CD14-positive monocyte (primary cell): ENCODE measurements at regions not wholly inside any gene's neighbourhood (a gene's known extent, or its start where the extent isn't known, plus 50 kb on each side); places are given as distances from the start of the nearest gene placed in this dataset.

ENCODE experiments used
- DNase-seq, 3 donors: peaks; one replicate each; pipeline ENCODE4 v3.0.0-alpha.2; 2011 to 2022
- H2AFZ ChIP-seq: 2 replicates; pipeline ENCODE4 v1.6.0; 2012; ENCODE audit warnings: mild to moderate bottlenecking, low read depth, low read length, inconsistent platforms; ENCODE audit not compliant: insufficient read depth, poor library complexity, severe bottlenecking
- H3K27ac ChIP-seq, 2 donors: 1 replicate in 1 of 2; 2 replicates in 1 of 2; pipeline ENCODE4 v1.5.1; 2012 to 2013; ENCODE audit warnings: low read length in 2 of 2, control low read depth in 1 of 2, inconsistent platforms in 1 of 2, low read depth in 1 of 2, mild to moderate bottlenecking in 1 of 2
- H3K27me3 ChIP-seq, 2 donors: one replicate each; pipeline versions ENCODE4 v1.6.0 to v1.6.1; 2011 to 2013; ENCODE audit warnings: low read length in 2 of 2; ENCODE audit not compliant: control insufficient read depth in 2 of 2, insufficient read depth in 2 of 2
- H3K36me3 ChIP-seq, 2 donors: replicated peaks in 1 of 2; 1 replicate in 1 of 2; 2 replicates in 1 of 2; pipeline versions ENCODE4 v1.5.1 to v1.6.1; 2012 to 2013; ENCODE audit warnings: low read length in 2 of 2, control low read depth in 1 of 2, inconsistent platforms in 1 of 2, mild to moderate bottlenecking in 1 of 2; ENCODE audit not compliant: insufficient read depth in 2 of 2, control insufficient read depth in 1 of 2
- H3K4me1 ChIP-seq, 2 donors: 1 replicate in 1 of 2; 2 replicates in 1 of 2; pipeline versions ENCODE4 v1.5.1 to v1.6.1; 2012 to 2013; ENCODE audit warnings: low read length in 2 of 2, control low read depth in 1 of 2, inconsistent platforms in 1 of 2, mild to moderate bottlenecking in 1 of 2, moderate library complexity in 1 of 2; ENCODE audit not compliant: insufficient read depth in 2 of 2, control insufficient read depth in 1 of 2
- H3K4me2 ChIP-seq: replicated peaks from 2 replicates; pipeline ENCODE3; 2012; ENCODE audit warnings: low read length, moderate library complexity, mild to moderate bottlenecking; ENCODE audit not compliant: poor library complexity, severe bottlenecking; ENCODE audit errors: extremely low read depth
- H3K4me3 ChIP-seq, 3 experiments: fragments of 200-600 bp in 1 of 3; sonication (generic) in 1 of 3; replicated peaks in 1 of 3; 1 replicate in 2 of 3; 2 replicates in 1 of 3; pipeline ENCODE4 v1.5.1; 2011 to 2013; ENCODE audit warnings: low read length in 3 of 3, mild to moderate bottlenecking in 3 of 3, control low read depth in 2 of 3, low read depth in 2 of 3, inconsistent platforms in 1 of 3, moderate library complexity in 1 of 3
- H3K79me2 ChIP-seq: 2 replicates; pipeline ENCODE4 v1.6.0; 2012; ENCODE audit warnings: mild to moderate bottlenecking, control low read depth, inconsistent platforms, low read length, moderate library complexity; ENCODE audit not compliant: insufficient read depth
- H3K9ac ChIP-seq: 2 replicates; pipeline ENCODE4 v1.6.0; 2017; ENCODE audit warnings: low read length, mild to moderate bottlenecking; ENCODE audit not compliant: insufficient read depth, poor library complexity, severe bottlenecking
- H3K9me3 ChIP-seq, 2 donors: replicated peaks in 1 of 2; 1 replicate in 1 of 2; 2 replicates in 1 of 2; pipeline versions ENCODE4 v1.5.1 to v1.6.1; 2012 to 2013; ENCODE audit warnings: low read length in 2 of 2, control low read depth in 1 of 2; ENCODE audit not compliant: control insufficient read depth in 1 of 2, insufficient read depth in 1 of 2
- H4K20me1 ChIP-seq: 2 replicates; pipeline ENCODE4 v1.6.0; 2012; ENCODE audit warnings: mild to moderate bottlenecking, low read length, control low read depth, moderate library complexity; ENCODE audit not compliant: insufficient read depth
- H3K27ac Mint-ChIP-seq, 7 donors: one replicate each; pipeline ENCODE4 v1.8.0; 2020; ENCODE audit warnings: mild to moderate bottlenecking in 7 of 7, mixed read lengths in 7 of 7, moderate library complexity in 6 of 7, inconsistent platforms in 2 of 7
- H3K27me3 Mint-ChIP-seq, 3 donors: one replicate each; pipeline ENCODE4 v1.8.0; 2021 to 2022; ENCODE audit warnings: low read depth in 3 of 3, mild to moderate bottlenecking in 3 of 3, mixed read lengths in 3 of 3, moderate library complexity in 3 of 3, inconsistent platforms in 1 of 3
- H3K36me3 Mint-ChIP-seq, 2 donors: one replicate each; pipeline ENCODE4 v1.8.0; 2020; ENCODE audit warnings: mixed read lengths in 2 of 2, inconsistent platforms in 1 of 2, mild to moderate bottlenecking in 1 of 2
- H3K4me1 Mint-ChIP-seq: one replicate; pipeline ENCODE4 v1.8.0; 2020; ENCODE audit warnings: mild to moderate bottlenecking, mixed read lengths
- H3K4me3 Mint-ChIP-seq, 2 donors: one replicate each; pipeline ENCODE4 v1.8.0; 2020; ENCODE audit warnings: mild to moderate bottlenecking in 2 of 2, mixed read lengths in 2 of 2, moderate library complexity in 1 of 2
- H3K9me3 Mint-ChIP-seq, 7 donors: one replicate each; pipeline ENCODE4 v1.8.0; 2020 to 2022; ENCODE audit warnings: mixed read lengths in 7 of 7, mild to moderate bottlenecking in 6 of 7, moderate library complexity in 6 of 7, inconsistent platforms in 2 of 7
- WGBS: methylation state at CpG from one replicate; pipeline ENCODE4 v1.1.5; 2013; ENCODE audit warnings: missing lambda C conversion rate; ENCODE audit not compliant: insufficient coverage; 5-methylcytosine and 5-hydroxymethylcytosine counted together
- intact Hi-C, 2 donors: fragments of 100-400 bp; cut with micrococcal nuclease; formaldehyde crosslinking; loops; one replicate each; pipeline versions ENCODE4 v1.15.0 to v1.15.1; 2023
- TF ChIP-seq, protein P1 (sequence below): fragments of 200-600 bp; IDR thresholded peaks from one replicate; pipeline ENCODE4 v1.8.0; 2022; ENCODE audit warnings: antibody characterized with exemption, mild to moderate bottlenecking

DNA sequence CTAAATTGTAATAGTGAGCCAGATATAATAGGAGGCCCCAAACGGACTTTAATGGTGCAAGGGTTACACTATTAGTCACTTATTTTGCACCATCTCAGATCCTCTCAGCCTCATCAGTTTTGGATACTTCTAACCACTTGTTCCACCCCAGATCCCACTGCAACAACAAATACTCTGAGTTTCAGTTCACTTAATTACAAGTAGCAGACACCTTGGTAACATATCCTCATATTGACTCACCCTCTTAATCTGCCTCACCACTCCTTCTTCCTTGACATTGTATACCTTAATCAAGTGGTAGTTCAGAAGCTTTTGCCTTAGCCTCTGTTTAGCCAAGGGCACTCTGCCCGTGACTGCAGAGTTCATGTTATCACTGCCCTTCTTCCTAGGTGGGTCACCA, 256.1 kb upstream of the UBASH3B start:
- Mint-ChIP-seq H3K36me3 (no peaks in the 10 kb centered on the region), H3K27ac (no peak overlapping the region), H3K4me1 (peaks cover 12% of the 10 kb centered on the region), H3K4me3 (no peak overlapping the region), H3K9me3 (peaks cover 0 to 7% (median 2%) of the 10 kb centered on the region in 7 donors), H3K27me3 (peaks cover 0 to 1% (median 0%) of the 10 kb centered on the region in 3 donors)
- H3K4me1 ChIP-seq, result no peaks in the 10 kb centered on the region
- no peaks in the 10 kb centered on the region for H3K9me3 ChIP-seq
- H3K9ac ChIP-seq, result no peak overlapping the region
- no peaks in the 10 kb centered on the region for H3K36me3 ChIP-seq
- no peaks in the 10 kb centered on the region for H4K20me1 ChIP-seq
- no peaks in the 10 kb centered on the region for H3K79me2 ChIP-seq
- no peaks in the 10 kb centered on the region for H3K27me3 ChIP-seq
- DNase-seq, result no peak
- intact Hi-C loops, result no loop called here
- no peak overlapping the region for H2AFZ ChIP-seq
- H3K4me3 ChIP-seq, result no peak overlapping the region
- no peak overlapping the region for H3K27ac ChIP-seq
- H3K4me2 ChIP-seq, result no peak overlapping the region
- TF ChIP-seq, protein P1, sequence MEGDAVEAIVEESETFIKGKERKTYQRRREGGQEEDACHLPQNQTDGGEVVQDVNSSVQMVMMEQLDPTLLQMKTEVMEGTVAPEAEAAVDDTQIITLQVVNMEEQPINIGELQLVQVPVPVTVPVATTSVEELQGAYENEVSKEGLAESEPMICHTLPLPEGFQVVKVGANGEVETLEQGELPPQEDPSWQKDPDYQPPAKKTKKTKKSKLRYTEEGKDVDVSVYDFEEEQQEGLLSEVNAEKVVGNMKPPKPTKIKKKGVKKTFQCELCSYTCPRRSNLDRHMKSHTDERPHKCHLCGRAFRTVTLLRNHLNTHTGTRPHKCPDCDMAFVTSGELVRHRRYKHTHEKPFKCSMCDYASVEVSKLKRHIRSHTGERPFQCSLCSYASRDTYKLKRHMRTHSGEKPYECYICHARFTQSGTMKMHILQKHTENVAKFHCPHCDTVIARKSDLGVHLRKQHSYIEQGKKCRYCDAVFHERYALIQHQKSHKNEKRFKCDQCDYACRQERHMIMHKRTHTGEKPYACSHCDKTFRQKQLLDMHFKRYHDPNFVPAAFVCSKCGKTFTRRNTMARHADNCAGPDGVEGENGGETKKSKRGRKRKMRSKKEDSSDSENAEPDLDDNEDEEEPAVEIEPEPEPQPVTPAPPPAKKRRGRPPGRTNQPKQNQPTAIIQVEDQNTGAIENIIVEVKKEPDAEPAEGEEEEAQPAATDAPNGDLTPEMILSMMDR, result no peak
- no CpG with 5 or more reads among the region's 2 CpGs for WGBS

DNA sequence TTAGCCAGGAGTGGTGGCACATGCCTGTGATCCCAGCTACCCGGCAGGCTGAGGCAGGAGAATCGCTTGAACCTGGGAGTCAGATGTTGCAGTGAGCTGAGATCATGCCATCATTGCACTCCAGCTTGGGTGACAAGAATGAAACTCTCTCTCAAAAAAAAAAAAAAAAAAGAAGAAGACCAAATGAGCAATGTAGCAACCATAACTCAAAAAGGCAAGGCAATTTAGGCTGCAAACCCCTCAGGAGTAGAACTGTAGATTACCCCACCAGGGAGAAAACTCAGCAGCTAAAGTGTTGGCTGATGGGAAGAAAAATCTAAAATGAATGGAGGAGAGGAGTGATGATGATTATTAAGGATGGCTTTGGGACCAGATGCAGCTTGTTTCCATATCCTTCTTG, 256.7 kb upstream of the UBASH3B start:
- Histone ChIP-seq H3K79me2 (no peaks in the 10 kb centered on the region), H3K27ac (no peak overlapping the region), H4K20me1 (no peaks in the 10 kb centered on the region), H3K4me2 (no peak overlapping the region), H3K27me3 (no peaks in the 10 kb centered on the region), H3K9ac (no peak overlapping the region), H3K4me1 (peaks cover 3 to 4% of the 10 kb centered on the region in 2 donors), H3K9me3 (no peaks in the 10 kb centered on the region), H2AFZ (no peak overlapping the region), H3K36me3 (no peaks in the 10 kb centered on the region), H3K4me3 (no peak overlapping the region)
- H3K27ac Mint-ChIP-seq, result peak overlapping the region in 1 of 7 donors; percentile 40
- peaks cover 0 to 9% (median 2%) of the 10 kb centered on the region in 7 donors for H3K9me3 Mint-ChIP-seq
- peaks cover 18% of the 10 kb centered on the region for H3K4me1 Mint-ChIP-seq
- no peaks in the 10 kb centered on the region for H3K36me3 Mint-ChIP-seq
- H3K4me3 Mint-ChIP-seq, result no peak overlapping the region
- intact Hi-C loops, result no loop called here
- no CpG with 5 or more reads among the region's 2 CpGs for WGBS
- peaks cover 0 to 1% (median 0%) of the 10 kb centered on the region in 3 donors for H3K27me3 Mint-ChIP-seq
- TF ChIP-seq, protein P1, result no peak
- DNase-seq, result no peak
